ENCODE measurements at regions not wholly inside any gene's neighbourhood (a gene's known extent, or its start where the extent isn't known, plus 50 kb on each side); places are given as distances from the start of the nearest gene placed in this dataset.

GRCh38 chr20:61186771-61187472 lies 65.1 kb upstream of the CDH4 start:
- TF ChIP-seq CTCF (conservative IDR thresholded peaks at IDR 0.05; ENCODE audit: low read depth, low read length) (no peak), EZH2 (IDR thresholded peaks at IDR 0.05; ENCODE audit: low read length, unreplicated experiment) (no peak)
